ENCODE measurements at regions not wholly inside any gene's neighbourhood (a gene's known extent, or its start where the extent isn't known, plus 50 kb on each side); places are given as distances from the start of the nearest gene placed in this dataset.

- FAIRE-seq (no peak), DNase-seq (no peak), ATAC-seq (no peak)
- H3K4me3 ChIP-seq: no peak overlapping the region
- 90 to 91% methylated on average over 2 of the region's 2 CpGs for WGBS, 2 donors
- no peaks in the 10 kb centered on the region for H3K36me3 ChIP-seq
- no peak for TF ChIP-seq CTCF (IDR thresholded peaks at IDR 0.05)
- intact Hi-C loops (cut with DNase I): no loop called here
- no peak overlapping the region for H3K27ac ChIP-seq
- H3K4me1 ChIP-seq: peaks cover 4 to 6% (median 4%) of the 10 kb centered on the region in 3 donors
- no peaks in the 10 kb centered on the region for H3K27me3 ChIP-seq
- H3K9me3 ChIP-seq: no peaks in the 10 kb centered on the region
These were observed 821.8 kb downstream of the GALC start for GRCh38 chr14:87171141-87171540.

GRCh38 chr14:87170179-87170578 is 822.8 kb downstream of the GALC start:
- Histone ChIP-seq H3K9me3 (no peaks in the 10 kb centered on the region), H3K27me3 (no peaks in the 10 kb centered on the region), H3K4me1 (peaks cover under 1 to 4% (median 4%) of the 10 kb centered on the region in 3 donors), H3K36me3 (no peaks in the 10 kb centered on the region), H3K4me3 (no peak overlapping the region), H3K27ac (no peak overlapping the region)
- no peak for ATAC-seq
- intact Hi-C loops (cut with DNase I): no loop called here
- no peak for DNase-seq
- FAIRE-seq: no peak
- no peak for TF ChIP-seq CTCF (IDR thresholded peaks at IDR 0.05)
- 81% methylated on average over 3 of the region's 3 CpGs for WGBS, 2 donors

- Histone ChIP-seq H3K27ac (no peak overlapping the region), H3K36me3 (no peaks in the 10 kb centered on the region), H3K27me3 (no peaks in the 10 kb centered on the region), H3K9me3 (no peaks in the 10 kb centered on the region), H3K4me3 (no peak overlapping the region), H3K4me1 (no peaks in the 10 kb centered on the region)
- FAIRE-seq: no peak
- 93 to 94% methylated on average over 2 of the region's 2 CpGs for WGBS, 2 donors
- TF ChIP-seq CTCF (IDR thresholded peaks at IDR 0.05): no peak
- ATAC-seq: no peak
- intact Hi-C loops (cut with DNase I): no loop called here
- DNase-seq: no peak
These were observed 823.6 kb downstream of the GALC start for GRCh38 chr14:87169362-87169761.

- intact Hi-C loops (cut with DNase I): no loop called here
- no peaks in the 10 kb centered on the region for H3K9me3 ChIP-seq
- WGBS, 2 donors: 21 to 25% methylated on average over 4 of the region's 4 CpGs
- FAIRE-seq (no peak), DNase-seq (peak in 4 of 6 donors; percentile 33 to 64 (median 56)), ATAC-seq (peak; percentile 40 to 94 (median 90))
- no peak overlapping the region for H3K4me3 ChIP-seq
- no peak overlapping the region for H3K27ac ChIP-seq
- no peaks in the 10 kb centered on the region for H3K36me3 ChIP-seq
- H3K27me3 ChIP-seq: no peaks in the 10 kb centered on the region
- TF ChIP-seq CTCF (IDR thresholded peaks at IDR 0.05): no peak
- peaks cover 0 to 14% (median 4%) of the 10 kb centered on the region in 3 donors for H3K4me1 ChIP-seq
These were observed 831.5 kb downstream of the GALC start for GRCh38 chr14:87161502-87161901.

GRCh38 chr14:87160989-87161388 is 832.0 kb downstream of the GALC start:
- intact Hi-C loops (cut with DNase I): no loop called here
- peak in 1 of 4 donors; percentile 13 for ATAC-seq
- H3K9me3 ChIP-seq: no peaks in the 10 kb centered on the region
- TF ChIP-seq CTCF (IDR thresholded peaks at IDR 0.05): no peak
- H3K27ac ChIP-seq: no peak overlapping the region
- H3K4me3 ChIP-seq: no peak overlapping the region
- no peaks in the 10 kb centered on the region for H3K27me3 ChIP-seq
- FAIRE-seq: no peak
- H3K36me3 ChIP-seq: no peaks in the 10 kb centered on the region
- no peak for DNase-seq
- 33 to 43% methylated on average over 2 of the region's 2 CpGs for WGBS, 2 donors
- H3K4me1 ChIP-seq: peaks cover 0 to 14% (median 4%) of the 10 kb centered on the region in 3 donors
